ENCODE measurements at regions not wholly inside any gene's neighbourhood (a gene's known extent, or its start where the extent isn't known, plus 50 kb on each side); places are given as distances from the start of the nearest gene placed in this dataset.

- no peaks in the 10 kb centered on the region for H4K20me1 ChIP-seq (ENCODE audit: insufficient read depth, low read length)
- DNase-seq (ENCODE audit: low read depth) (no peak), FAIRE-seq (no peak)
- H3K27me3 ChIP-seq (ENCODE audit: insufficient read depth, low read length) = peaks cover 2% of the 10 kb centered on the region
- H3K27ac ChIP-seq (ENCODE audit: low read depth, low read length) = no peak overlapping the region
- no peak overlapping the region for H3K4me2 ChIP-seq (ENCODE audit: low read length)
- H2AFZ ChIP-seq (ENCODE audit: low read depth, low read length) = no peak overlapping the region
- H3K36me3 ChIP-seq (ENCODE audit: insufficient read depth, low read length) = no peaks in the 10 kb centered on the region
- H3K4me1 ChIP-seq (ENCODE audit: insufficient read depth, low read length) = no peaks in the 10 kb centered on the region
- H3K27me3 Mint-ChIP-seq (ENCODE audit: low read depth, unreplicated experiment) = peaks cover 18% of the 10 kb centered on the region
- H3K4me3 Mint-ChIP-seq (ENCODE audit: unreplicated experiment) = no peak overlapping the region
- no peak overlapping the region for H3K27ac Mint-ChIP-seq (ENCODE audit: unreplicated experiment)
- H3K36me3 Mint-ChIP-seq (ENCODE audit: low read depth, unreplicated experiment) = no peaks in the 10 kb centered on the region
- no peak for TF ChIP-seq EZH2 (IDR thresholded peaks at IDR 0.05; ENCODE audit: insufficient read depth, low read length)
- TF ChIP-seq CTCF (IDR thresholded peaks at IDR 0.05; ENCODE audit: insufficient read depth, low read depth, low read length) = no peak
- H3K9me3 Mint-ChIP-seq (ENCODE audit: unreplicated experiment) = no peaks in the 10 kb centered on the region
- no peaks in the 10 kb centered on the region for H3K4me1 Mint-ChIP-seq (ENCODE audit: low read depth, unreplicated experiment)
- H3K9ac ChIP-seq (ENCODE audit: low read length) = no peak overlapping the region
- no peaks in the 10 kb centered on the region for H3K79me2 ChIP-seq (ENCODE audit: insufficient read depth, low read length)
- H3K9me3 ChIP-seq (ENCODE audit: insufficient read depth, low read depth, low read length) = no peaks in the 10 kb centered on the region
- H3K4me3 ChIP-seq (ENCODE audit: insufficient read depth, low read depth, low read length) = no peak overlapping the region
These were observed 336.7 kb upstream of the NPVF start for GRCh38 chr7:25565002-25565401.

DNA sequence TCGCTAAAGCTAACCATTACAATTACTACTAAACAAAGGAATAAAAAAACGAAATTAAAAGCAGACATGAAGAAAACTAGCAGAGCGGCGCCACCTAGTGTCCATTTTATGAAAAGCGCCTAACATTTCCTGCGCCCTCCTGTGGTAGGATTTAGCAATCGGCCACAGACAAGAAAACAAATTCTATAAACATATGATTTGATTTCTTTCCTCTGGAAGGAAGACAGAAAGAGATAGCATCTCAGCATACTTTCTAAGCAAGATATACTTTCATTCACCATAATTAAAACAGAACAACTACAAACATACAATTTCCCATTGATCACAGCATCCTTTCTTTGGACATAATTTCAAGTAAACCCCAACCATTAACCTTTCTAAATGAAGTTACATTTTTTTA is 337.7 kb upstream of the NPVF start:
- FAIRE-seq = peak; percentile 20
- Mint-ChIP-seq H3K4me3 (ENCODE audit: unreplicated experiment) (no peak overlapping the region), H3K27me3 (ENCODE audit: low read depth, unreplicated experiment) (peaks cover 15% of the 10 kb centered on the region), H3K4me1 (ENCODE audit: low read depth, unreplicated experiment) (no peaks in the 10 kb centered on the region), H3K27ac (ENCODE audit: unreplicated experiment) (no peak overlapping the region), H3K9me3 (ENCODE audit: unreplicated experiment) (no peaks in the 10 kb centered on the region), H3K36me3 (ENCODE audit: low read depth, unreplicated experiment) (no peaks in the 10 kb centered on the region)
- no peak overlapping the region for H3K27ac ChIP-seq (ENCODE audit: low read depth, low read length)
- TF ChIP-seq CTCF (IDR thresholded peaks at IDR 0.05; ENCODE audit: insufficient read depth, low read depth, low read length) (peak; percentile 100), EZH2 (IDR thresholded peaks at IDR 0.05; ENCODE audit: insufficient read depth, low read length) (no peak)
- H3K9ac ChIP-seq (ENCODE audit: low read length) = no peak overlapping the region
- H3K79me2 ChIP-seq (ENCODE audit: insufficient read depth, low read length) = no peaks in the 10 kb centered on the region
- H3K4me1 ChIP-seq (ENCODE audit: insufficient read depth, low read length) = no peaks in the 10 kb centered on the region
- no peaks in the 10 kb centered on the region for H3K9me3 ChIP-seq (ENCODE audit: insufficient read depth, low read depth, low read length)
- peak; percentile 24 for DNase-seq (ENCODE audit: low read depth)
- no peaks in the 10 kb centered on the region for H3K36me3 ChIP-seq (ENCODE audit: insufficient read depth, low read length)
- H4K20me1 ChIP-seq (ENCODE audit: insufficient read depth, low read length) = no peaks in the 10 kb centered on the region
- peak overlapping the region; percentile 45 for H3K4me2 ChIP-seq (ENCODE audit: low read length)
- H3K4me3 ChIP-seq (ENCODE audit: insufficient read depth, low read depth, low read length) = no peak overlapping the region
- H2AFZ ChIP-seq (ENCODE audit: low read depth, low read length) = no peak overlapping the region
- peaks cover 2% of the 10 kb centered on the region for H3K27me3 ChIP-seq (ENCODE audit: insufficient read depth, low read length)

GRCh38 chr7:25567430-25567829 is 339.1 kb upstream of the NPVF start:
- no peak overlapping the region for H3K27ac ChIP-seq (ENCODE audit: low read depth, low read length)
- no peaks in the 10 kb centered on the region for H3K27me3 ChIP-seq (ENCODE audit: insufficient read depth, low read length)
- FAIRE-seq (no peak), DNase-seq (ENCODE audit: low read depth) (no peak)
- H3K4me2 ChIP-seq (ENCODE audit: low read length) = no peak overlapping the region
- Mint-ChIP-seq H3K4me1 (ENCODE audit: low read depth, unreplicated experiment) (no peaks in the 10 kb centered on the region), H3K36me3 (ENCODE audit: low read depth, unreplicated experiment) (no peaks in the 10 kb centered on the region), H3K4me3 (ENCODE audit: unreplicated experiment) (no peak overlapping the region), H3K9me3 (ENCODE audit: unreplicated experiment) (no peaks in the 10 kb centered on the region), H3K27me3 (ENCODE audit: low read depth, unreplicated experiment) (peaks cover 2% of the 10 kb centered on the region), H3K27ac (ENCODE audit: unreplicated experiment) (no peak overlapping the region)
- no peak overlapping the region for H3K9ac ChIP-seq (ENCODE audit: low read length)
- H3K4me1 ChIP-seq (ENCODE audit: insufficient read depth, low read length) = no peaks in the 10 kb centered on the region
- TF ChIP-seq CTCF (IDR thresholded peaks at IDR 0.05; ENCODE audit: insufficient read depth, low read depth, low read length) = no peak
- TF ChIP-seq EZH2 (IDR thresholded peaks at IDR 0.05; ENCODE audit: insufficient read depth, low read length) = no peak
- no peaks in the 10 kb centered on the region for H3K79me2 ChIP-seq (ENCODE audit: insufficient read depth, low read length)
- no peaks in the 10 kb centered on the region for H4K20me1 ChIP-seq (ENCODE audit: insufficient read depth, low read length)
- H2AFZ ChIP-seq (ENCODE audit: low read depth, low read length) = no peak overlapping the region
- no peaks in the 10 kb centered on the region for H3K36me3 ChIP-seq (ENCODE audit: insufficient read depth, low read length)
- H3K4me3 ChIP-seq (ENCODE audit: insufficient read depth, low read depth, low read length) = no peak overlapping the region
- no peaks in the 10 kb centered on the region for H3K9me3 ChIP-seq (ENCODE audit: insufficient read depth, low read depth, low read length)

All from astrocyte (in vitro differentiated cells and primary cell).